ENCODE measurements at regions not wholly inside any gene's neighbourhood (a gene's known extent, or its start where the extent isn't known, plus 50 kb on each side); places are given as distances from the start of the nearest gene placed in this dataset.

DNA sequence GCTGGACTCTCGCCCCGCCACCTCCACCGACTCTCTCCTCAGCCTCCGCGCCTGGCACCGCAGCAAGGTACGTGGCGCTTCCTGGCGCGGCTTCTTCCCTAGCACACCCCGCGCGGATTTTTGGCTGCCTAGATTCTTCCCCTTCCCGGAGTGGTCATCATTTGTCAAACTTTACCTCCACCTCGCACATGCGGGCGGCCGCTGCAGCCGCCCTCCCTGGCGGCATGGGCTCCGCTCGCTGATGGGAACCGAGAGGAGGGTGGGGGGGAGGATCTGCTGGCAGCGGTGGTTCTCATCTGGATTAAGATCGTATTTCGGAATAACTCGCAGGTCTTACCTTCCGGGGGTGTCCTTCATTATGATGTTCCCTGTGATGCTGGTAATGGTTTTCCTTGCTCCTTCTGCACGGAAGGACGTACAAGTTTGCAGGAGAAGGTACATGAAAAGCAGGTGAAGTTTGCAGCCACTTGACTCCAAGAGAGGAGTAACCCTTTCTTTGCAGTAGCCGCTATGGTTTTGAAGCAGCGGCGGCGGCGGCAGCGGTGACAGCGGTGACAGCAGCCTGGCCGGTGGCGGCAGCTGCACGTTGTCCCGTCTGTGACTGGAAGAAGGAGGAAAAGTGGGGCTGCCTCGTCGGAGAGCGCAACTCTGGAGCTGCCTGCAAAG is 2183.9 kb upstream of the TENM3 start:
- DNase-seq (ENCODE audit: low read depth in 1 of 2, low spot score in 1 of 2): no peak

DNA sequence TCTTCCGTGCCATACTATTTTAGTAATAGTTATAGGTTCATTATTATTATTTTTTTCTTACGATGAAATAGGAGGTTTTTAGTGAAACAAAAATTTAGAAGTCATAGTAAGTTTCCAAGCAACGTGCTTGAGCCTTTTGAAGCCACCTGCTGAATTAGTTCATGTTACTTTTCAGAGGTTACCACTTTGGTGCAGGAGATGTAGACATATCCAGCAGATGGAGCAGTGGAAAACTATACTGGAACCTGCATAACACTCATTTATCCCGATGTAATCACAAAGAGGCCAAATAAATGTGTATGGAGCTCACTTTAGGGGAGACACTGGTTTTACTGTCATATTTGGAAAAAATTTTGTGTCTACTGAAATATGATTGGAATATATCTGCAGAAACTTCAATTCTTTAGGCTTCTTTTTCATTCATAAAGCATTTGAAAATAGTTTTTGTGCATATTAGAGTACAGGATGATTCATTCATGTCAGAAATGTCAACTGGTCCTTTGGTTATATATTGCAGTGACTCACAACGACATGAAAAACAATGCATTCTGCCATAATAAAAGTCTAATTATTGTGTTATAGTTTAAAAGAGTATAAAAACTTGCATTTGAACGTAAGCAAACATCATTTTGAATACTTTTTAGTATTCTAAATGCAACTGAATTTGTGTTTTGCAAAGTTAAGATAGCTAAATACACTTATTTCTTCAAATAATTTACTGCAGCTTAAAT is 2182.9 kb upstream of the TENM3 start:
- DNase-seq (ENCODE audit: low read depth in 1 of 2, low spot score in 1 of 2): no peak

DNA sequence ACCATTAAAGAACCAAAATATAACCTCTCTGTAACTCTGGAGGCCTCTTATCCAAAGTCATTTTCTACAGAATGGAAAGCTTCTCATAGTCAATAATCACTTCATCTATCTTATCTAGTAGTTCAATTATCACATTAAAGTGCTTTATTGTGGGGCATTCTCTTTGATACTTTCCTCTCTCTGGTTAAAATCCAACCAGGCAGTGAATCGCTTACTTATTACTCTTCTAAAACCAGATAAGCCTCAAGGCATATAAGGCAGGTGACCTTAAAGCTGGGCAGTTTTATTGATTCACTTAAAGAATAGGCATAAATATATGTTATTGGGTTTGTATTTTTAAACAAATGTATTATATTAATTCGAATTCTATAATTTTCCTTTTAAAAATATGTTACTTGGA is 2162.1 kb upstream of the TENM3 start:
- no peak for DNase-seq (ENCODE audit: low read depth in 1 of 2, low spot score in 1 of 2)

DNA sequence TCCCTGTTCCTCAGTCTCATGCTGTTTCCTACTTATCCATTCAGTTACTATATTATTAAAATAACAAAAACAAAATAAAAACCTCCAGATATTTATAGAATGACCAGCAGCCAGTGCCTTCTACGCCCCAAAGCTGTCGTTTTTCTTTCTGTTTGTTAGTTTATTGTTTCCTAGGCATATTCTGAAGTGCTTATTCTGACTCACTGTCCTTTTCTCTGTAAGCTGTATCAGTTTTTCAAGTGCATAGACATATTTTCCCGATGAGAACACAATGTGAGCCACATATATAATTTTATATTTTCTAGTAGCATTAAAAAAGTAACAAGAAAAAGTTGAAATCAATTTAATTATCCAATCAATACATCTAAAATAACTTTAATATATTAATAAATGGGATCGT is 2158.6 kb upstream of the TENM3 start:
- DNase-seq (ENCODE audit: low read depth in 1 of 2, low spot score in 1 of 2): no peak

DNA sequence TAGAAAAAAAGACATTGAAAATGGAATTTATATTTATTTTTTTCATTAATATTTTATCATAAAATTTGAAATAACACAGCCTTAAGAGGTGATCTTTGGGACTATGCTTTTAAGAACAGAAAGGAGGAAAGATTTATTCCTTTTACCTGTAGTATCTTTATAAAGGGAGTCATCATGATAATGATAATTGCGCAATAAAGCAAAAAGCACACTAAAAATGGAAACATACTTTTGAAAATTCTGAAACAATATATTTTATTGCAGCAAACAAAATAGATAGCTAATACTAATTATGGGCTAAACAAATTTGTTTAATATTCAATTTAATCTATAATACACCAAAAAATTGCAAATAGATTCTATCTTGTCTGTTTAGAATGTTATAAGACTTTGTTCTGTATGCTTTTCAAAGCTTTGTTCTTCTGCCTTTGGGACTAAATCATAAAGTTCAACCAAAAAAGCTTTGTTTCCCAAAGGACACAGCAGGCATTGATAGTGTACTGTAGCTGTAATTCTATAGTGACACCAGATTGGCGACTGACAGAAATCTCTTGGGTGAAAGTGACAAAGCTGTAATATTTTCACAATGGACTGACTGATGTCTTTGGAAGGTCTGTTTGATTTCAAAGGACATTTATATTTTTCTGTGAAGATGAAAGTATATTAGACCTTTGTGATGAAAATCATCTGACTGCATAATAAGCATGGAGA is 2156.6 kb upstream of the TENM3 start:
- no peak for DNase-seq (ENCODE audit: low read depth in 1 of 2, low spot score in 1 of 2)

DNA sequence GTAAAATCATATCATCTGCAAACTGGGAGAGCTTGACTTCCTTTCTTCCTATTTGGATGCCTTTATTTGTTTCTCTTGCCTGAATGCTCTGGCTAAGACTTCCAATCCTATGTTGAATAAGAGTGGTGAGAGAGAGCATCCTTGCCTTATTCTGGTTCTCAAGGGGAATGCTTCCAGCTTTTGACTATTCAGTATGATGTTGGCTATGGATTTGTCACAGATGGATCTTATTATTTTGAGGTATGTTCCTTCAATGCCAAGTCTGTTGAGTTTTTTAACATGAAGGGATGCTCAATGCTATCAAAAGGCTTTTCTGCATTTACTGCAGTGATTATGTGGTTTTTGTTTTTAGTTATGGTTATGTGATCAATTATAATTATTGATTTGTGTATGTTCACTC is 2144.6 kb upstream of the TENM3 start:
- DNase-seq (ENCODE audit: low read depth in 1 of 2, low spot score in 1 of 2): no peak

DNA sequence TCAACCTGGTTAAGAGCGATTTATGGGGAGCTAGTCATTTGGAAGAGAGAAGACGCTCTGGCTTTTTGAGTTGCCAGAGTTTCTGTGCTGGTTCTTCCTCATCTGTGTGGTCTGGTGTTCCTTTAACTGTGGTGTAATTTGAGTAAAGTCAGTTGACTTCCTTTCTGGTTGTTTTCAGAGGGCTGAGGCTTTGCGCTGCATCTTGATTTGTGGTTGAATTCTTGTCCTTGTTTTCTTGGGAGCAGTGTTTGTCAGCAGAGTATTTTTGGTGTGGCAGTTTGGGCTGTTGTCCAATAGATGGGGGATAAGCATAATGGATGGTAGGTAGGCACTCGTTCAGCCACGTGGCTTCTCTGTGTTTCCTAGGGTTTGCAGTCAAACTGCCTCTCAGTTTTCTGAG is 2143.2 kb upstream of the TENM3 start:
- no peak for DNase-seq (ENCODE audit: low read depth in 1 of 2, low spot score in 1 of 2)

DNA sequence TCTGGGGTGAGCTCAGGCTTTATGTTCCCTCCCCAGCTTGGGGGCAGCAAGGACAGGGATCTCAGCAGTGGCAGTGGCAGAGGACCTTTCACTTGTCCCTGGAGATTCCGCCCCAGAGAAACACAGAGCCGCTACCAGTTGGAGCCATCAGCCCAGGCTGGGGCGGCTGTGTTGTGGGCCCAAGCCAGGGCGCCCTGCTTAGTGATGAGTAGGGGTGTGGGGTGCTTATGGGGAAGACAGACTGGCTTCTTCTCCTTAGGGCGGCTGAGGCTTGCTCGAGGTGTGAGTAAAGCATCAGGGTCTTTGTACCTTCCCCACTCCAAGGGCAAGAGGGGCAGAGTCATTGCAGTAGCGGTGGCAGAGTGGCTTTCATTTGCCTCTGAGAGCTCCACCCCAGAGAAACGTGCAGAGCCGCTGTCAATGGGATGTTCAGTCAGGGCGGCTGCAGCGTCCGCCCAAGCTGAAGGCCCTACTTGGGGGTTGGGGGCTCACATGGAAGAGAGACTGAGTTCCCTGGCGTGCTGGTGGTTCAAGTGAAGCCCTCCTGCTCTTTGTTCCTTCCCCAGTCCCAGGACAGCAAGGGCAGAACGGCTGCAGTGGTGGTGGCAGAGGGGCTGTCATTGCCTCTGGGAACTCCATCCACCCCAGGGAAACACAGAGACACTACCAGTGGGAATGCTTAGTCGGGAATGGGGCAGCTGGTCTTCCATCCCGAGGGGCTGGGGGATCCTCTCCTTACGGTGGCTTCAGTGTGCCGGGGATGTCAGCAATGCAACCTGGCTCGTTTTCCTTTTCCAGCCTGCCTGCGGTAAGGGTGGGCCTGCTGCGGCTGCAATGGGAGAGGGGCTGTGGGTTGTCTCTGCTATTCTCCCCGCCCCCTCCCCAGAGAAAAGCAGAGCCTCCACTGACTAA is 2142.5 kb upstream of the TENM3 start:
- DNase-seq (ENCODE audit: low read depth in 1 of 2, low spot score in 1 of 2): no peak

DNA sequence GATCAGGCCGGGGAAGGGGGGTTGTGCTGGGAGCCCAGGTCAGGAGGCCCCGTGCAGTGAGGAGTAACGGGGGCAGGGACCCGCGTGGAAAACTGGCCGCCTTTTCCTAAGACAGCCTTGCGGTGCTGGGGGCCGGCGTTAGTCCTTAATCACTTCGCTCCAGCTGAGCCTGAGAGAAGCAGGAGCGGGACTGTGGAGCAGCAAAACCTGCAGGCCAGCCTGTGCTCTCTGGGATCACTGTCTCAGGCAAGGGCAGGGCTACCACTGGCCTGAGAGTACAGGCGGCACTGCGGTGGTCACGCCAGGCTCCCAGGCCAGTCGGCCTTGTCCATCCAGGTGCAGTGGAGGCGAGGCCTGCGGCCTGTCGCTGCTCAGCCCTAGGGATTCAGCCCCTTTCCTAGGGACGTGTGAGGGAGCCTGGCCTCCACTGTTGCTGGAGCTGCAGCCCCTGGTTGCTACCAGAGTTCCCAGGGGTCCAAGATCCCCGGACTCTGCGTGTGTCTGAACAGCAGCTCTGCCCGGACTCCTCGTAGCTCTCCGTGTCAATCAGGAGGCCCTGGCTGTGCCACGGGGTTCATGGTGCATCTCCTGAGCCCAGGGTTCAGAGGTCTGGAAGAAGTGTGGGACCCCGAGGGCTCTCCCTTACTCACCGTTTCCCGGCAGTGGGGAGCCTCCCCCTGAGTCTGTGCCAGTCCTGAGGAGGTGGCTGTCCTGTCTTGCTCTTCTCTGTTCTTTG is 2141.7 kb upstream of the TENM3 start:
- DNase-seq (ENCODE audit: low read depth in 1 of 2, low spot score in 1 of 2): no peak

DNA sequence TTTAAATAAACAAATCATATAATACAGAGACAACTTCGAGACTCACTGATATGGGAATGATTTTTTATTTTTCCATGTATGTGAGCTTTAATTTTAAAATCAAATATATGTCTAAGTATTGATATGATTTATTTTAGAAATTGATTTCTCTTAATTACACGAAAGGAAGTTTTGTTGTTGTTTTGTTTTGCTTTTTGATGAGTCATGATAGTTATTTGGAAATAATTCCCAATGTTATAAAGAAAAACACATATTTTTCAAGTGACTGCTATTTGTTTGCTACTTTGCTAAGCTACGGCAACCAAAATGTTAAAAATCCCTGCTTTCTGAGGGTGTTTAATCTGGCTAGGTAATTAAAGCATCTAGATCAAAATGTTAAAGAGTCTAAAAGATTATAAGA is 2139.4 kb upstream of the TENM3 start:
- DNase-seq (ENCODE audit: low read depth in 1 of 2, low spot score in 1 of 2): no peak

DNA sequence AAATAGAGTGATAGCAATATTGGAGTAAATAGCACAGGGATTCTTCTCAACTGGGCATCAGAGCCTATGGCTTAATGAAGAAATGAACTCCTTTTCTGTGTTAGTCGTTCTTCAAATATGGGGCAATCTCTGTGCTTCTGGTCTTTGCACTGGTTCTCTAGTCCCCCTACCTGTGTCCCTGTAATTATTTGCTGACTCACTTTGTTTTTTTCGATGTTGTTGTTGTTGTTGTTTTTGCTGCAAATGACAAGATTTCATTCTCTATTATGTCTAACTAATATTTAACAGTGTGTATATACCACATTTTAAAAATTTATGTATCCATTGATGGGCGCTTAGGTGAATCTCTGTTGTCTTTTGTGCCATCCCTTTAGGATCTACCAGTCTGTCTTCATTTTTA is 2137.8 kb upstream of the TENM3 start:
- no peak for DNase-seq (ENCODE audit: low read depth in 1 of 2, low spot score in 1 of 2)

DNA sequence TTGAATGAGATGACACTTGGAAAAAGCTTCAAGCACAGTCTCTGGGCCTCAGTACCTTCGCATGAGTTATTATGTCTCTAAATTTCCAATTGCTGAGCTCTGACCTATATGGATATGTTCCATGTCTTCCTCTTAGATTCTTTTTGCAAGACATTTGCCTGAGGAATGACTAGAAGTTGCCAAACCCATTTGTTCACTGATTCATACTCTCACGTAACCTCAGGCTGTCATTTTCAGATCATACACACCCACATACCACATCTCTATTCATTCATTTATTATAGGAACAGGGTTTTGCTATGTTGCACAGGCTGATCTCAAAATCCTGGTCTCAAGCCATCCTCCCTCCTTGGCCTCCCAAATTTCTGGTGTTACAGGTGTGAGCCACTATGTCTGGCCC is 2137.1 kb upstream of the TENM3 start:
- no peak for DNase-seq (ENCODE audit: low read depth in 1 of 2, low spot score in 1 of 2)

DNA sequence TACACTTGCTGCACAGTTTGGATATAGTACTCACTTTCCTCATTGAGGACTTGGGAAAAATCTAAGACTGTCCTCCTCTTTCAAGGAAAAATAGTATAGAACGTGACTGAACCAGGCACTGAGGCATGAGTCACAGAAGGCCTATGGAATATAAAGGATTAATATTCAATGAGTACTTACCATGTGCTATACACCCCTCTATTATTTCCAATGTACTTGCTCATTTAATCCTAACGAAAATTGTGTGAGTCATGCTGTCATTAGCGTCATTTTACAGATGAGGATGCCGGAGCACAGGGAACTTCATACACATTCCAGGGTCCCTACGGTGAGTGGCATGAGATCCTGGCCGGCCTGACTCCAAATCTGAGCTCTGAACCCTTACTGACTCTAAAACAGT is 2136.2 kb upstream of the TENM3 start:
- DNase-seq (ENCODE audit: low read depth in 1 of 2, low spot score in 1 of 2): no peak

DNA sequence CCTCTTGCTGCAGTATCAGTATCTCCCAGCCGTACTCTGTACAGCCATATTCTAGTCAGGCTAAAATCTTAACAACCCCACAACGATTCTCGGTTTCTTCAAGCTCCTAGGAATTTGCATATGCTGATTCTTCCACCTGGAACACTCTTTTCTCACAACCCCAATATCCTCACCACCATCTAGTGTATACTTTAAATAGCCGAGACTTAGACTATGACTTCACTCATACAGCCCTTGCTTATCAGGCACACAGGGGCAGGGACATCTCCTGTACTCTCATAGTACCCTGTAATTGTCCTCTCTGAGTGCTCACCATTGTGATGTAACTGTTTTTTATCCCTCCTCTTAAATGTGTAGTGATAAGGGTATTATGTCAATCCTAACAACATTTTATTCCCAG is 2126.4 kb upstream of the TENM3 start:
- no peak for DNase-seq (ENCODE audit: low read depth in 1 of 2, low spot score in 1 of 2)

DNA sequence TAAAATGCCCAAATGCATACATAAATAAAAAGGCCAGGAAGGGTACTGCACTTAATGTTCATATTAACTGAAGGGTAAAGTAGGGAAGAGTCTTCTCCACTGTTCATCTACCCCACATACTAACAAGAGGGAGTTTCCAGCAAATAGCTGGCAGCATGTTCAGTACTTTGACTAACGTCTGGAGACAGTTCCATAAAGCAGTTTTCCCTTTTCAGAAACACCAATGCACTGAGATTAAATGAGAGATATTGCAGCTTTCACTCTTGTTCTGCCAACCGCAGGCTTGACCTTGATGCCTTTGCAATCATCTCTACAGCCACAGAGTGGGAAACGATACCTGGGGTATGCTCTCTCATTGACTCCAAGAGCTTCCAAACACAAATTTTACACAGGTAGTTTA is 2123.1 kb upstream of the TENM3 start:
- DNase-seq (ENCODE audit: low read depth in 1 of 2, low spot score in 1 of 2): no peak

DNA sequence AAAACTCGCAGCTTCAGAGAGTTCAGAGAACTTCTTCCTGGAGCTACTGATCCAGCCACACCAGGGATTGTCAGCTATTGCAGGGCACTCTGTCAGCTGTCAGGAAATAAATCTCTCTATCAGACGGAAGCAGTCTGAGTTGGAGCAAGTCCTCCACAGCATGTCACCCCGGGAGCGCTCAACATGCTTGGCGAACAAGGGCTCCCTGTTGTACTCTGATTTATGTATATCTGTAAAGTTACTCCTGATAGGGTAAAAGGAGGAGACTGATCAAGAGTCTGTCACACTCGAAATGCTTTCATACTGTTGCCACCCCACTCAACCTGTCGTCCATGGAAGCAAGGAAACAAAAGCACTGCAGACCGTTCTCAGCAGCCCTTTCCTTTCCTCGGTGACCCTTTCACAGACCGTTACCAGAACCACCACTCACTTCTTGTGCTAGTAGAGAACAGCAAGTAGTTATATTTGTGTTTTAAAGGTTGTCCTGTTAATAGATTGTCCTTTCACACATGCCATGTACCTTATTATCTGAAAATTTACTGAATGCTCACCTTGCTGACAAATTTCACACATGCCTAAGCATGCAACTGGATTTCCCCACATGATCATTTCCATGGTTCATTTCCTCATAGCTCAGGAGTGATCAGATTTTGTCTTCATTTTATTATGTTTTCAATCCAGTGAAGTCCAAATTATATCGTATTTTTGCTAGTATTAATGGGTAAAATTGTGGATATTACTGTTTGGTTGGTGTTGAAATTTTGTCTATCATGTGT is 2108.9 kb upstream of the TENM3 start:
- DNase-seq (ENCODE audit: low read depth in 1 of 2, low spot score in 1 of 2): no peak

DNA sequence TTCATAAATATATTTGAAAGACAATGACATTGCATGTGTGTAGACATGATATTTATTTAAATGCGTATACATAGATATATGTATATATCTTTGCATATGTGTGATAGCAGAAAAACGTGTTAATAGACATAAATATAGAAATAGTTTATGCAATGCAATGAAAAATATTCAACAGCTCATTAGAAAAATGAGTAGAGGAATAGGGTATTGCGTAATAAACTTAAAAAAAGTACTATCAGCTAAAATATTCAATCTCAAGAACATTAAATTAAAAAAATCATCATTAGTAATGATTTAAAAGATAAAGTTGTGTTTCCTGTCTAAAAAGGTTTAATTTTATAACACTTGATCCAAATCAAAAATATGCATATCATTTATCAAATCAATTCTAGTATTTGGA is 2101.5 kb upstream of the TENM3 start:
- no peak for DNase-seq (ENCODE audit: low read depth in 1 of 2, low spot score in 1 of 2)

DNA sequence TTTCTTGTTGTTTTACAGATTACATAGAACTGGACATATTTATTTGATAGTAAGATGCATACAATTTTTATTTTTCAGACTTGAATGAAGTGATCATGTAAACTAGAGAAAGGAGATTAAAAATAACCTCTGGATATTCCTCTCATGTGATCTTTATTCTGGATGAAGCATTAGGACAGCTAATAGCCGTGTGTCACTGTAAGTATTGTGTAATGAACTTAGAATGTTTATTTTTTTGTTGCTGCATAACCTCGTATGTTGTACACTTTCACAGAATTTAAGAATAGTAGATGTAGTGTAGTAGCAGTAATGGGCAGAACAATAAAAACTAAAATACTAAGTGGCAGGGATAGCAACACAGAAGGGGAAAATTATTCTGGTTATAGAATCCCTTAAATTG is 2094.5 kb upstream of the TENM3 start:
- no peak for DNase-seq (ENCODE audit: low read depth in 1 of 2, low spot score in 1 of 2)

DNA sequence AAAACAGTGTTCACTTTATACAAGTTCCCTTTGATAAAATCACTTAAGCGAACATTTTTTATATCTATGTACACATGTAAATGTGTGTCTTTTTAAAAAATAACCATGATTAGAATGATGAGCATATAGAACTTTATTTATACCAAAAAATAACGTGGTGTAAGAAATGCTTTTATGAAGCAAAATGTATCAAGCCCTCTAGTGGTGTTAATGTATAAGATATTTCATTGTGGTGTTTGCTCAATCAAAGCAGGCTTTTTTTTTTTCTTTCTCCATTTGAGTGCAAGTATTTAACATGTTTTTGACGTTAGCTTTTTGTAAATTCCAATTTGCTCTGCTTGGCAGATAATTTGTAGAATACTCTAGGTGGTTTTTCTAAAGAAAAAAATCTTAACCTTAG is 2092.4 kb upstream of the TENM3 start:
- no peak for DNase-seq (ENCODE audit: low read depth in 1 of 2, low spot score in 1 of 2)

DNA sequence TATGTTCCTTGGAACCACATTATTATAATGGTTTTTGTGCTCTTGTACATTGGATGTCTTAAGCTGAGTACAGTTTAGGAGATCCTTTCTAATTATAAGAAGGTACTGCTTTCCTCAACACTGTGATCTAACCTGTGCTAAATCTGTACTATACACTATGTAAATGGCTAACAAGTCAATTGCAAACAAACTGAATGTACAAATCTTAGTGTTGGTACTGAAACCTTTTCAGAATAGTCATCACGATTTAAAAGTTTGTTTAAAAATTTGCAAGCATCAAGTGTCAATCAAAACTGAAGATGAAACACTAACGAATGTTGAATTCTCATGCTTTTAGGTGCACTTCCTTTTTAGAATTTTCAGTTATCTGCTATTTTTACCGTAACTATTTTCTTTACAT is 2090.4 kb upstream of the TENM3 start:
- DNase-seq (ENCODE audit: low read depth in 1 of 2, low spot score in 1 of 2): no peak
